ENCODE measurements at regions not wholly inside any gene's neighbourhood (a gene's known extent, or its start where the extent isn't known, plus 50 kb on each side); places are given as distances from the start of the nearest gene placed in this dataset.

GRCh38 chr13:99124794-99125316 lies 75.8 kb upstream of the UBAC2 start:
- H3K27me3 ChIP-seq (ENCODE audit: control insufficient read depth, extremely low read depth, insufficient read depth, low read length), result no peaks in the 10 kb centered on the region
- peak overlapping the region; percentile 13 for H3K4me2 ChIP-seq (ENCODE audit: control insufficient read depth, extremely low read depth, insufficient read depth, low read depth, low read length)
- H3K9me1 ChIP-seq (ENCODE audit: control insufficient read depth, extremely low read depth, insufficient read depth, low read length), result no peaks in the 10 kb centered on the region
- H3K4me3 ChIP-seq (ENCODE audit: control insufficient read depth in 2 of 3, extremely low read depth in 1 of 3, insufficient read depth in 2 of 3, low read depth in 1 of 3, low read length in 3 of 3), result no peak overlapping the region
- dilution Hi-C loops (cut with MboI; ENCODE audit: extremely low pct_ligation_motif_present, low sequenced_read_pairs), result no loop called here
- no peaks in the 10 kb centered on the region for H3K9me3 ChIP-seq (ENCODE audit: control insufficient read depth, low read depth, low read length)
- H3K36me3 ChIP-seq (ENCODE audit: control insufficient read depth in 2 of 2, extremely low read depth in 1 of 2, insufficient read depth in 2 of 2, low read length in 2 of 2), result no peaks in the 10 kb centered on the region
- FAIRE-seq (no peak), DNase-seq (ENCODE audit: low read depth, low spot score) (no peak)
- TF ChIP-seq CTCF (optimal IDR thresholded peaks at IDR 0.05 in 1 of 3, IDR thresholded peaks at IDR 0.05 in 1 of 3, conservative IDR thresholded peaks at IDR 0.05 in 1 of 3; ENCODE audit: extremely low read depth in 1 of 3, insufficient read depth in 2 of 3, low read length in 3 of 3) (no peak), EZH2 (IDR thresholded peaks at IDR 0.05; ENCODE audit: low read length) (no peak)
- H3K9ac ChIP-seq (ENCODE audit: control insufficient read depth, extremely low read depth, insufficient read depth, low read length), result no peak overlapping the region
- H2AFZ ChIP-seq (ENCODE audit: control insufficient read depth, low read length), result no peak overlapping the region
- peaks cover 11% of the 10 kb centered on the region for H3K4me1 ChIP-seq (ENCODE audit: control insufficient read depth, extremely low read depth, insufficient read depth, low read length)
- H3K79me2 ChIP-seq (ENCODE audit: control insufficient read depth, insufficient read depth, low read length), result no peaks in the 10 kb centered on the region
- H4K20me1 ChIP-seq (ENCODE audit: control insufficient read depth, extremely low read depth, insufficient read depth, low read length), result no peaks in the 10 kb centered on the region
- no peak overlapping the region for H3K27ac ChIP-seq (ENCODE audit: control insufficient read depth, insufficient read depth, low read length)

- no peak for FAIRE-seq
- Histone ChIP-seq H3K4me2 (ENCODE audit: control insufficient read depth, extremely low read depth, insufficient read depth, low read depth, low read length) (no peak overlapping the region), H3K27ac (ENCODE audit: control insufficient read depth, insufficient read depth, low read length) (no peak overlapping the region)
These were observed 75.2 kb upstream of the UBAC2 start for GRCh38 chr13:99125326-99125915.

More at GRCh38 chr13:99125326-99125915, 75.2 kb upstream of the UBAC2 start:
- peaks cover 11% of the 10 kb centered on the region for H3K4me1 ChIP-seq (ENCODE audit: control insufficient read depth, extremely low read depth, insufficient read depth, low read length)
- H3K79me2 ChIP-seq (ENCODE audit: control insufficient read depth, insufficient read depth, low read length), result no peaks in the 10 kb centered on the region
- no peak overlapping the region for H3K9ac ChIP-seq (ENCODE audit: control insufficient read depth, extremely low read depth, insufficient read depth, low read length)
- H3K27me3 ChIP-seq (ENCODE audit: control insufficient read depth, extremely low read depth, insufficient read depth, low read length), result no peaks in the 10 kb centered on the region
- dilution Hi-C loops (cut with MboI; ENCODE audit: extremely low pct_ligation_motif_present, low sequenced_read_pairs), result no loop called here
- no peak overlapping the region for H2AFZ ChIP-seq (ENCODE audit: control insufficient read depth, low read length)
- DNase-seq (ENCODE audit: low read depth, low spot score), result no peak
- no peaks in the 10 kb centered on the region for H4K20me1 ChIP-seq (ENCODE audit: control insufficient read depth, extremely low read depth, insufficient read depth, low read length)
- H3K4me3 ChIP-seq (ENCODE audit: control insufficient read depth in 2 of 3, extremely low read depth in 1 of 3, insufficient read depth in 2 of 3, low read depth in 1 of 3, low read length in 3 of 3), result no peak overlapping the region
- no peak for TF ChIP-seq CTCF (optimal IDR thresholded peaks at IDR 0.05 in 1 of 3, IDR thresholded peaks at IDR 0.05 in 1 of 3, conservative IDR thresholded peaks at IDR 0.05 in 1 of 3; ENCODE audit: extremely low read depth in 1 of 3, insufficient read depth in 2 of 3, low read length in 3 of 3)
- no peak for TF ChIP-seq EZH2 (IDR thresholded peaks at IDR 0.05; ENCODE audit: low read length)
- no peaks in the 10 kb centered on the region for H3K9me1 ChIP-seq (ENCODE audit: control insufficient read depth, extremely low read depth, insufficient read depth, low read length)
- no peaks in the 10 kb centered on the region for H3K9me3 ChIP-seq (ENCODE audit: control insufficient read depth, low read depth, low read length)
- no peaks in the 10 kb centered on the region for H3K36me3 ChIP-seq (ENCODE audit: control insufficient read depth in 2 of 2, extremely low read depth in 1 of 2, insufficient read depth in 2 of 2, low read length in 2 of 2)
